ENCODE measurements at regions not wholly inside any gene's neighbourhood (a gene's known extent, or its start where the extent isn't known, plus 50 kb on each side); places are given as distances from the start of the nearest gene placed in this dataset.

- no peaks in the 10 kb centered on the region for H4K20me1 ChIP-seq (ENCODE audit: insufficient read depth)
- no peak overlapping the region for H3K4me2 ChIP-seq
- no peaks in the 10 kb centered on the region; a peak in 1 of 4 replicates for H3K4me1 ChIP-seq (ENCODE audit: control insufficient read depth in 1 of 2, insufficient read depth in 2 of 2, low read depth in 1 of 2, low read length in 1 of 2)
- peaks cover 4% of the 10 kb centered on the region for H3F3A ChIP-seq (replicated peaks; ENCODE audit: insufficient read depth)
- WGBS (ENCODE audit: low lambda C conversion rate) = 6% methylated on average over 3 of the region's 3 CpGs
- H3K27me3 ChIP-seq (ENCODE audit: insufficient read depth) = no peaks in the 10 kb centered on the region
- H3K9me2 ChIP-seq = no peaks in the 10 kb centered on the region
- CTCF ChIA-PET = no interaction called here
- H3K9ac ChIP-seq = no peak overlapping the region
- TF ChIP-seq TAF1 (IDR thresholded peaks at IDR 0.05; ENCODE audit: borderline replicate concordance, low read depth, low read length) (no peak), TCF12 (IDR thresholded peaks at IDR 0.05) (no peak), FOXM1 (IDR thresholded peaks at IDR 0.05; ENCODE audit: low read depth) (no peak), GABPA (IDR thresholded peaks at IDR 0.05; ENCODE audit: low read depth) (no peak), USF2 (IDR thresholded peaks at IDR 0.05; ENCODE audit: borderline replicate concordance, low read depth, low read length) (no peak), RAD21 (IDR thresholded peaks at IDR 0.05; ENCODE audit: low read length) (no peak), YY1 (IDR thresholded peaks at IDR 0.05; ENCODE audit: low read depth) (no peak), SMC3 (IDR thresholded peaks at IDR 0.05; ENCODE audit: low read depth, low read length) (no peak), TEAD4 (IDR thresholded peaks at IDR 0.05; ENCODE audit: borderline replicate concordance, insufficient read depth) (no peak), RFX5 (IDR thresholded peaks at IDR 0.05; ENCODE audit: low read length) (no peak), RCOR1 (IDR thresholded peaks at IDR 0.05; ENCODE audit: low read length) (no peak), NFIC (IDR thresholded peaks at IDR 0.05; ENCODE audit: borderline replicate concordance) (no peak), FOSL2 (IDR thresholded peaks at IDR 0.05; ENCODE audit: borderline replicate concordance, low read depth) (no peak), FOXJ3 (CRISPR knock-in tag; IDR thresholded peaks at IDR 0.05) (no peak), MEF2A (IDR thresholded peaks at IDR 0.05; ENCODE audit: borderline replicate concordance, low read depth) (no peak)
- TF ChIP-seq, protein P1, sequence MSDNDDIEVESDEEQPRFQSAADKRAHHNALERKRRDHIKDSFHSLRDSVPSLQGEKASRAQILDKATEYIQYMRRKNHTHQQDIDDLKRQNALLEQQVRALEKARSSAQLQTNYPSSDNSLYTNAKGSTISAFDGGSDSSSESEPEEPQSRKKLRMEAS (IDR thresholded peaks at IDR 0.05; ENCODE audit: low read depth) = no peak
- TF ChIP-seq, protein P2, sequence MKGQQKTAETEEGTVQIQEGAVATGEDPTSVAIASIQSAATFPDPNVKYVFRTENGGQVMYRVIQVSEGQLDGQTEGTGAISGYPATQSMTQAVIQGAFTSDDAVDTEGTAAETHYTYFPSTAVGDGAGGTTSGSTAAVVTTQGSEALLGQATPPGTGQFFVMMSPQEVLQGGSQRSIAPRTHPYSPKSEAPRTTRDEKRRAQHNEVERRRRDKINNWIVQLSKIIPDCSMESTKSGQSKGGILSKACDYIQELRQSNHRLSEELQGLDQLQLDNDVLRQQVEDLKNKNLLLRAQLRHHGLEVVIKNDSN (IDR thresholded peaks at IDR 0.05; ENCODE audit: borderline replicate concordance, low read depth) = no peak
- TF ChIP-seq, protein P3, sequence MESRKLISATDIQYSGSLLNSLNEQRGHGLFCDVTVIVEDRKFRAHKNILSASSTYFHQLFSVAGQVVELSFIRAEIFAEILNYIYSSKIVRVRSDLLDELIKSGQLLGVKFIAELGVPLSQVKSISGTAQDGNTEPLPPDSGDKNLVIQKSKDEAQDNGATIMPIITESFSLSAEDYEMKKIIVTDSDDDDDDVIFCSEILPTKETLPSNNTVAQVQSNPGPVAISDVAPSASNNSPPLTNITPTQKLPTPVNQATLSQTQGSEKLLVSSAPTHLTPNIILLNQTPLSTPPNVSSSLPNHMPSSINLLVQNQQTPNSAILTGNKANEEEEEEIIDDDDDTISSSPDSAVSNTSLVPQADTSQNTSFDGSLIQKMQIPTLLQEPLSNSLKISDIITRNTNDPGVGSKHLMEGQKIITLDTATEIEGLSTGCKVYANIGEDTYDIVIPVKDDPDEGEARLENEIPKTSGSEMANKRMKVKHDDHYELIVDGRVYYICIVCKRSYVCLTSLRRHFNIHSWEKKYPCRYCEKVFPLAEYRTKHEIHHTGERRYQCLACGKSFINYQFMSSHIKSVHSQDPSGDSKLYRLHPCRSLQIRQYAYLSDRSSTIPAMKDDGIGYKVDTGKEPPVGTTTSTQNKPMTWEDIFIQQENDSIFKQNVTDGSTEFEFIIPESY (IDR thresholded peaks at IDR 0.05; ENCODE audit: borderline replicate concordance, low read depth) = no peak
- TF ChIP-seq, protein P4, sequence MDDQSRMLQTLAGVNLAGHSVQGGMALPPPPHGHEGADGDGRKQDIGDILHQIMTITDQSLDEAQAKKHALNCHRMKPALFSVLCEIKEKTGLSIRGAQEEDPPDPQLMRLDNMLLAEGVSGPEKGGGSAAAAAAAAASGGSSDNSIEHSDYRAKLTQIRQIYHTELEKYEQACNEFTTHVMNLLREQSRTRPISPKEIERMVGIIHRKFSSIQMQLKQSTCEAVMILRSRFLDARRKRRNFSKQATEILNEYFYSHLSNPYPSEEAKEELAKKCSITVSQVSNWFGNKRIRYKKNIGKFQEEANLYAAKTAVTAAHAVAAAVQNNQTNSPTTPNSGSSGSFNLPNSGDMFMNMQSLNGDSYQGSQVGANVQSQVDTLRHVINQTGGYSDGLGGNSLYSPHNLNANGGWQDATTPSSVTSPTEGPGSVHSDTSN (IDR thresholded peaks at IDR 0.05) = no peak
- DNase-seq = no peak
- no peak overlapping the region for H3K27ac ChIP-seq (ENCODE audit: low read depth in 2 of 2, low read length in 1 of 2)
- no peaks in the 10 kb centered on the region for H3K36me3 ChIP-seq (replicated peaks in 1 of 2; ENCODE audit: control insufficient read depth in 1 of 2, insufficient read depth in 2 of 2, low read length in 1 of 2)
- POLR2A ChIA-PET = no interaction called here
- H2AFZ ChIP-seq (ENCODE audit: low read depth) = no peak overlapping the region
- H3K4me3 ChIP-seq (ENCODE audit: low read depth in 2 of 2, low read length in 1 of 2) = no peak overlapping the region
- H3K9me3 ChIP-seq = no peaks in the 10 kb centered on the region
- no peaks in the 10 kb centered on the region for H3K79me2 ChIP-seq (ENCODE audit: insufficient read depth)
Observed at GRCh38 chr6:93787841-93788240, 368.5 kb upstream of the EPHA7 start.

Measured in SK-N-SH (cell line).